GM18511 (cell line): ENCODE measurements at regions not wholly inside any gene's neighbourhood (a gene's known extent, or its start where the extent isn't known, plus 50 kb on each side); places are given as distances from the start of the nearest gene placed in this dataset.

Experiments used
- ATAC-seq: cut with Tn5 transposase; IDR thresholded peaks from one replicate; pipeline ENCODE4 v1.9.1; 2021; ENCODE audit warnings: mild to moderate bottlenecking, moderate library complexity; ENCODE audit not compliant: unreplicated experiment

GRCh38 chr11:29959488-29959887 is 57.3 kb downstream of the KCNA4 start:
- no peak for ATAC-seq

- no peak for ATAC-seq
These were observed 59.4 kb downstream of the KCNA4 start for GRCh38 chr11:29957431-29957830.

- ATAC-seq = no peak
These were observed 60.7 kb downstream of the KCNA4 start for GRCh38 chr11:29956076-29956556.

- ATAC-seq = no peak
These were observed 73.5 kb downstream of the KCNA4 start for GRCh38 chr11:29943347-29943746.

GRCh38 chr11:29937526-29937925 is 79.3 kb downstream of the KCNA4 start:
- no peak for ATAC-seq

GRCh38 chr11:29934115-29934638 is 82.7 kb downstream of the KCNA4 start:
- ATAC-seq = no peak

- ATAC-seq = no peak
These were observed 100.8 kb downstream of the KCNA4 start for GRCh38 chr11:29916040-29916439.

- no peak for ATAC-seq
These were observed 102.5 kb downstream of the KCNA4 start for GRCh38 chr11:29914203-29914930.

- no peak for ATAC-seq
These were observed 103.5 kb downstream of the KCNA4 start for GRCh38 chr11:29913352-29913751.

GRCh38 chr11:29900382-29900781 is 116.4 kb downstream of the KCNA4 start:
- no peak for ATAC-seq

GRCh38 chr11:29879560-29879959 is 137.3 kb downstream of the KCNA4 start:
- ATAC-seq = no peak

- ATAC-seq = no peak
These were observed 140.6 kb downstream of the KCNA4 start for GRCh38 chr11:29876192-29876591.

- ATAC-seq = no peak
These were observed 169.6 kb downstream of the KCNA4 start for GRCh38 chr11:29847219-29847618.

- ATAC-seq = no peak
These were observed 172.0 kb downstream of the KCNA4 start for GRCh38 chr11:29844701-29845379.

GRCh38 chr11:29844031-29844430 is 172.8 kb downstream of the KCNA4 start:
- no peak for ATAC-seq

- no peak for ATAC-seq
These were observed 174.8 kb downstream of the KCNA4 start for GRCh38 chr11:29842061-29842460.

- ATAC-seq = no peak
These were observed 190.0 kb downstream of the KCNA4 start for GRCh38 chr11:29826878-29827277.

GRCh38 chr11:29816359-29816758 is 200.5 kb downstream of the KCNA4 start:
- no peak for ATAC-seq

GRCh38 chr11:29809121-29809520 is 207.7 kb downstream of the KCNA4 start:
- ATAC-seq = no peak

GRCh38 chr11:29802522-29802921 is 214.3 kb downstream of the KCNA4 start:
- ATAC-seq = no peak

GRCh38 chr11:29801561-29801960 is 215.3 kb downstream of the KCNA4 start:
- ATAC-seq = no peak

- ATAC-seq = no peak
These were observed 230.7 kb downstream of the KCNA4 start for GRCh38 chr11:29786092-29786491.
